Omental fat pad (tissue), 3 donors: ENCODE measurements at regions not wholly inside any gene's neighbourhood (a gene's known extent, or its start where the extent isn't known, plus 50 kb on each side); places are given as distances from the start of the nearest gene placed in this dataset.

ENCODE experiments used
- ATAC-seq: fragments of 150-250 bp; one replicate; pipeline ENCODE4 v1.9.1; 2016; ENCODE audit warnings: mild to moderate bottlenecking, moderate library complexity; ENCODE audit not compliant: low FRiP score
- DNase-seq: peaks from one replicate; pipeline ENCODE4 v3.0.0-alpha.2; 2019; ENCODE audit warnings: low spot score
- CTCF ChIP-seq, 3 donors: fragments of 450-650 bp; IDR thresholded peaks; one replicate each; pipeline ENCODE4 v1.5.1; 2016 to 2017; ENCODE audit warnings: antibody characterized with exemption in 3 of 3, mild to moderate bottlenecking in 3 of 3, moderate library complexity in 2 of 3

- no peak for TF ChIP-seq CTCF (IDR thresholded peaks at IDR 0.05)
- ATAC-seq (peak; percentile 82), DNase-seq (no peak)
Observed at GRCh38 chr18:59787998-59788790, 91.0 kb upstream of the CCBE1 start.

GRCh38 chr18:59784694-59785093 lies 87.5 kb upstream of the CCBE1 start:
- no peak for ATAC-seq
- no peak for DNase-seq
- TF ChIP-seq CTCF (IDR thresholded peaks at IDR 0.05), result no peak

GRCh38 chr18:59783138-59783537 lies 85.9 kb upstream of the CCBE1 start:
- ATAC-seq, result no peak
- TF ChIP-seq CTCF (IDR thresholded peaks at IDR 0.05), result no peak
- DNase-seq, result no peak

- DNase-seq (no peak), ATAC-seq (peak; percentile 66)
- no peak for TF ChIP-seq CTCF (IDR thresholded peaks at IDR 0.05)
Observed at GRCh38 chr18:59779979-59780378, 82.8 kb upstream of the CCBE1 start.

GRCh38 chr18:59778434-59778833 lies 81.2 kb upstream of the CCBE1 start:
- DNase-seq, result no peak
- peak; percentile 79 for ATAC-seq
- no peak for TF ChIP-seq CTCF (IDR thresholded peaks at IDR 0.05)

- DNase-seq (no peak), ATAC-seq (no peak)
- TF ChIP-seq CTCF (IDR thresholded peaks at IDR 0.05), result no peak
Observed at GRCh38 chr18:59777636-59778035, 80.4 kb upstream of the CCBE1 start.
